ENCODE measurements at regions not wholly inside any gene's neighbourhood (a gene's known extent, or its start where the extent isn't known, plus 50 kb on each side); places are given as distances from the start of the nearest gene placed in this dataset.

- Histone ChIP-seq H3K9me3 (ENCODE audit: control insufficient read depth, insufficient read depth, low read length) (no peaks in the 10 kb centered on the region), H3K27ac (ENCODE audit: low read depth, low read length) (peak overlapping the region; percentile 53), H3K4me3 (ENCODE audit: low read depth, low read length) (no peak overlapping the region), H3K27me3 (ENCODE audit: control insufficient read depth, insufficient read depth, low read length) (no peaks in the 10 kb centered on the region)
- ChIA-PET CTCF (interaction anchor here (0.9 to 1.4 kb wide), 4 partner anchors 14 to 491 kb away, joined by 3 to 5 read pairs (median 4); no protein-coding TSS in a partner anchor), POLR2A (no interaction called here)
- peak; percentile 91 for DNase-seq (ENCODE audit: low read depth, low spot score)
- TF ChIP-seq, protein P1, sequence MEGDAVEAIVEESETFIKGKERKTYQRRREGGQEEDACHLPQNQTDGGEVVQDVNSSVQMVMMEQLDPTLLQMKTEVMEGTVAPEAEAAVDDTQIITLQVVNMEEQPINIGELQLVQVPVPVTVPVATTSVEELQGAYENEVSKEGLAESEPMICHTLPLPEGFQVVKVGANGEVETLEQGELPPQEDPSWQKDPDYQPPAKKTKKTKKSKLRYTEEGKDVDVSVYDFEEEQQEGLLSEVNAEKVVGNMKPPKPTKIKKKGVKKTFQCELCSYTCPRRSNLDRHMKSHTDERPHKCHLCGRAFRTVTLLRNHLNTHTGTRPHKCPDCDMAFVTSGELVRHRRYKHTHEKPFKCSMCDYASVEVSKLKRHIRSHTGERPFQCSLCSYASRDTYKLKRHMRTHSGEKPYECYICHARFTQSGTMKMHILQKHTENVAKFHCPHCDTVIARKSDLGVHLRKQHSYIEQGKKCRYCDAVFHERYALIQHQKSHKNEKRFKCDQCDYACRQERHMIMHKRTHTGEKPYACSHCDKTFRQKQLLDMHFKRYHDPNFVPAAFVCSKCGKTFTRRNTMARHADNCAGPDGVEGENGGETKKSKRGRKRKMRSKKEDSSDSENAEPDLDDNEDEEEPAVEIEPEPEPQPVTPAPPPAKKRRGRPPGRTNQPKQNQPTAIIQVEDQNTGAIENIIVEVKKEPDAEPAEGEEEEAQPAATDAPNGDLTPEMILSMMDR (IDR thresholded peaks at IDR 0.05; ENCODE audit: low read depth, low read length), result no peak
Observed at GRCh38 chr3:107987036-107987939, 103.5 kb downstream of the CD47 start.

DNA sequence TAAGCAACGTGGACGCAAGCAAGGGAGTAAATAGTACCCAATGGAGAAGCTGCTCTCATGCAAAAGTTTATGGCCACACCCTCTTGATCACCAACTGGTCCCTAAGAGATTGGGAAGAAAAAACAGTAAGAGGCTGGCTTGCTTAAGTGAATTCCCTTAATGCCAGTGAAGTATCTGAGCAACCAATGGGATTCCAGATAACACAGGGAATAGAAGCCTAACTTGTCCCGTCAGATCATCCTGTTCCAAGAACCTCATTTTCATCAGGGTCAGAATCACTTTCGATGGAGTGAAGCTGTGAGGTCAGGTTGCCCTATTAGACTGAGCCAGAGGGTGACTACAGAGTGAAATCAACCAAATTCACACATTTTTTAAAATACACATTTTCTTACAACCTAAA lies 104.3 kb downstream of the CD47 start:
- TF ChIP-seq, protein P1 (IDR thresholded peaks at IDR 0.05; ENCODE audit: low read depth, low read length), result no peak
- ChIA-PET CTCF (interaction anchor here (1.1 to 1.4 kb wide), 3 partner anchors 13 to 491 kb away, joined by 3 to 5 read pairs (median 5); no protein-coding TSS in a partner anchor), POLR2A (no interaction called here)
- H3K9me3 ChIP-seq (ENCODE audit: control insufficient read depth, insufficient read depth, low read length), result no peaks in the 10 kb centered on the region
- DNase-seq (ENCODE audit: low read depth, low spot score), result no peak
- H3K4me3 ChIP-seq (ENCODE audit: low read depth, low read length), result no peak overlapping the region
- H3K27me3 ChIP-seq (ENCODE audit: control insufficient read depth, insufficient read depth, low read length), result no peaks in the 10 kb centered on the region
- no peak overlapping the region for H3K27ac ChIP-seq (ENCODE audit: low read depth, low read length)

DNA sequence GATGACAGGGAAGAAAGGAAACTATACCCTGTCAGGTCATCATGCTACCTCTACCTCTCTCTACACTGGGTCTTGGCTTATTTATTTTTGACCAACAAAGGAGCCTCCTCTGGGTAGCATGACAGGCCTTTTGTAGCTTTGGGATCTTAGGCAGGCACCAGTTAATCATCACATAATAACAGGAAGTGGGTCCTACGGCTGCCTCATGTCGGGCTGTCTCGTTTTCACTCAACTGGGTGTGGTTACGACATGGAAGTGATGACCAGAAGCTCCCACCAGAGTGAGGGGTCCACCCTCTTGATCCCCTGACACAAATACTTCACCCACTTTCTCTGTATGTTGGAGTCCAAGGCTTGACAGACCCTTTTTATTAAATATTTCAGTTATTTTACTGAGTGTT lies 105.3 kb downstream of the CD47 start:
- ChIA-PET POLR2A (no interaction called here), CTCF (interaction anchor here (0.6 kb wide), 1 partner anchor 420 kb away, joined by 4 read pairs; no protein-coding TSS in a partner anchor)
- TF ChIP-seq, protein P1 (IDR thresholded peaks at IDR 0.05; ENCODE audit: low read depth, low read length), result no peak
- no peak overlapping the region for H3K27ac ChIP-seq (ENCODE audit: low read depth, low read length)
- no peak overlapping the region for H3K4me3 ChIP-seq (ENCODE audit: low read depth, low read length)
- DNase-seq (ENCODE audit: low read depth, low spot score), result no peak
- H3K9me3 ChIP-seq (ENCODE audit: control insufficient read depth, insufficient read depth, low read length), result no peaks in the 10 kb centered on the region
- H3K27me3 ChIP-seq (ENCODE audit: control insufficient read depth, insufficient read depth, low read length), result no peaks in the 10 kb centered on the region

GRCh38 chr3:107983247-107983646 lies 107.6 kb downstream of the CD47 start:
- no peak overlapping the region for H3K27ac ChIP-seq (ENCODE audit: low read depth, low read length)
- POLR2A ChIA-PET, result no interaction called here
- no peak overlapping the region for H3K4me3 ChIP-seq (ENCODE audit: low read depth, low read length)
- CTCF ChIA-PET, result no interaction called here
- TF ChIP-seq, protein P1 (IDR thresholded peaks at IDR 0.05; ENCODE audit: low read depth, low read length), result no peak
- no peaks in the 10 kb centered on the region for H3K9me3 ChIP-seq (ENCODE audit: control insufficient read depth, insufficient read depth, low read length)
- no peak for DNase-seq (ENCODE audit: low read depth, low spot score)
- no peaks in the 10 kb centered on the region for H3K27me3 ChIP-seq (ENCODE audit: control insufficient read depth, insufficient read depth, low read length)

- POLR2A ChIA-PET, result no interaction called here
- H3K9me3 ChIP-seq (ENCODE audit: control insufficient read depth, insufficient read depth, low read length), result no peaks in the 10 kb centered on the region
- CTCF ChIA-PET, result interaction anchor here (1.0 kb wide), 1 partner anchor 55 kb away, joined by 4 read pairs; no protein-coding TSS in a partner anchor
Observed at GRCh38 chr3:107982165-107982564, 108.7 kb downstream of the CD47 start.

More at GRCh38 chr3:107982165-107982564, 108.7 kb downstream of the CD47 start:
- Histone ChIP-seq H3K4me3 (ENCODE audit: low read depth, low read length) (no peak overlapping the region), H3K27ac (ENCODE audit: low read depth, low read length) (no peak overlapping the region), H3K27me3 (ENCODE audit: control insufficient read depth, insufficient read depth, low read length) (peaks cover 4% of the 10 kb centered on the region)
- TF ChIP-seq, protein P1 (IDR thresholded peaks at IDR 0.05; ENCODE audit: low read depth, low read length), result no peak
- DNase-seq (ENCODE audit: low read depth, low spot score), result no peak

Measured in AG04450 (cell line).